Activated T-cell treated with anti-CD3 and anti-CD28 coated beads, Interleukin-2, amount 50 U/mL, for 4 hours (primary cell): ENCODE measurements at regions not wholly inside any gene's neighbourhood (a gene's known extent, or its start where the extent isn't known, plus 50 kb on each side); places are given as distances from the start of the nearest gene placed in this dataset.

Experiments used
- ATAC-seq, 2 donors: fragments of 200-7000 bp; cut with Tn5 transposase; one replicate each; pipeline ENCODE4 v1.10.0; 2021
- DNase-seq: peaks from one replicate; pipeline ENCODE4 v3.0.0-alpha.2; 2020
- H3K27me3 Mint-ChIP-seq: one replicate; pipeline ENCODE4 v1.8.0; 2021; ENCODE audit warnings: low read depth, mixed read lengths
- H3K36me3 Mint-ChIP-seq: one replicate; pipeline ENCODE4 v1.8.0; 2022; ENCODE audit warnings: mixed read lengths; ENCODE audit not compliant: insufficient read depth
- H3K4me1 Mint-ChIP-seq: one replicate; pipeline ENCODE4 v1.8.0; 2021; ENCODE audit warnings: low read depth, mixed read lengths
- H3K4me3 Mint-ChIP-seq: one replicate; pipeline ENCODE4 v1.8.0; 2021; ENCODE audit warnings: mild to moderate bottlenecking, moderate library complexity, mixed read lengths
- H3K9me3 Mint-ChIP-seq: one replicate; pipeline ENCODE4 v1.8.0; 2021; ENCODE audit warnings: mixed read lengths

- H3K4me3 Mint-ChIP-seq: no peak overlapping the region
- H3K4me1 Mint-ChIP-seq: no peaks in the 10 kb centered on the region
- peaks cover 3% of the 10 kb centered on the region for H3K36me3 Mint-ChIP-seq
- no peak for ATAC-seq
- peaks cover 19% of the 10 kb centered on the region for H3K9me3 Mint-ChIP-seq
- no peaks in the 10 kb centered on the region for H3K27me3 Mint-ChIP-seq
- DNase-seq: no peak
These were observed 258.1 kb downstream of the DLL1 start for GRCh38 chr6:170032706-170033309.

- Mint-ChIP-seq H3K27me3 (no peaks in the 10 kb centered on the region), H3K4me1 (no peaks in the 10 kb centered on the region), H3K9me3 (peaks cover 19% of the 10 kb centered on the region), H3K4me3 (no peak overlapping the region), H3K36me3 (peaks cover 3% of the 10 kb centered on the region)
- DNase-seq: no peak
- ATAC-seq: no peak
These were observed 258.7 kb downstream of the DLL1 start for GRCh38 chr6:170032197-170032596.

- DNase-seq: no peak
- peaks cover 18% of the 10 kb centered on the region for H3K9me3 Mint-ChIP-seq
- no peak for ATAC-seq
These were observed 259.2 kb downstream of the DLL1 start for GRCh38 chr6:170031684-170032121.

GRCh38 chr6:170030821-170031471 lies 259.9 kb downstream of the DLL1 start:
- ATAC-seq (no peak), DNase-seq (no peak)
- peaks cover 3% of the 10 kb centered on the region for H3K36me3 Mint-ChIP-seq
- H3K4me1 Mint-ChIP-seq: no peaks in the 10 kb centered on the region
- H3K9me3 Mint-ChIP-seq: peaks cover 13% of the 10 kb centered on the region
- H3K27me3 Mint-ChIP-seq: no peaks in the 10 kb centered on the region
- H3K4me3 Mint-ChIP-seq: no peak overlapping the region

More at GRCh38 chr6:170031684-170032121, 259.2 kb downstream of the DLL1 start:
- Mint-ChIP-seq H3K36me3 (peaks cover 3% of the 10 kb centered on the region), H3K4me3 (no peak overlapping the region), H3K27me3 (no peaks in the 10 kb centered on the region), H3K4me1 (no peaks in the 10 kb centered on the region)

- peaks cover 3% of the 10 kb centered on the region for H3K36me3 Mint-ChIP-seq
- no peak for DNase-seq
- H3K9me3 Mint-ChIP-seq: peaks cover 9% of the 10 kb centered on the region
- H3K27me3 Mint-ChIP-seq: no peaks in the 10 kb centered on the region
- ATAC-seq: no peak
- H3K4me1 Mint-ChIP-seq: no peaks in the 10 kb centered on the region
- no peak overlapping the region for H3K4me3 Mint-ChIP-seq
These were observed 260.5 kb downstream of the DLL1 start for GRCh38 chr6:170030284-170030815.

GRCh38 chr6:170029416-170030283 lies 261.2 kb downstream of the DLL1 start:
- H3K4me1 Mint-ChIP-seq: no peaks in the 10 kb centered on the region
- DNase-seq (no peak), ATAC-seq (no peak)
- H3K9me3 Mint-ChIP-seq: peaks cover 9% of the 10 kb centered on the region
- H3K27me3 Mint-ChIP-seq: peaks cover 3% of the 10 kb centered on the region
- H3K36me3 Mint-ChIP-seq: peaks cover 3% of the 10 kb centered on the region
- no peak overlapping the region for H3K4me3 Mint-ChIP-seq

GRCh38 chr6:170028629-170029345 lies 262.1 kb downstream of the DLL1 start:
- no peak for ATAC-seq
- Mint-ChIP-seq H3K36me3 (peaks cover 3% of the 10 kb centered on the region), H3K4me3 (no peak overlapping the region), H3K4me1 (no peaks in the 10 kb centered on the region), H3K9me3 (peaks cover 5% of the 10 kb centered on the region), H3K27me3 (peaks cover 4% of the 10 kb centered on the region)
- no peak for DNase-seq

- Mint-ChIP-seq H3K27me3 (peaks cover 4% of the 10 kb centered on the region), H3K4me1 (no peaks in the 10 kb centered on the region)
These were observed 263.2 kb downstream of the DLL1 start for GRCh38 chr6:170027647-170028043.

GRCh38 chr6:170026751-170027646 lies 263.9 kb downstream of the DLL1 start:
- Mint-ChIP-seq H3K36me3 (no peaks in the 10 kb centered on the region), H3K4me3 (no peak overlapping the region), H3K27me3 (peaks cover 10% of the 10 kb centered on the region), H3K9me3 (no peaks in the 10 kb centered on the region), H3K4me1 (no peaks in the 10 kb centered on the region)
- ATAC-seq (no peak), DNase-seq (no peak)

More at GRCh38 chr6:170027647-170028043, 263.2 kb downstream of the DLL1 start:
- H3K36me3 Mint-ChIP-seq: no peaks in the 10 kb centered on the region
- H3K4me3 Mint-ChIP-seq: no peak overlapping the region
- ATAC-seq: no peak
- H3K9me3 Mint-ChIP-seq: no peaks in the 10 kb centered on the region
- no peak for DNase-seq

- H3K36me3 Mint-ChIP-seq: no peaks in the 10 kb centered on the region
- H3K4me1 Mint-ChIP-seq: no peaks in the 10 kb centered on the region
- DNase-seq (no peak), ATAC-seq (no peak)
- peaks cover 15% of the 10 kb centered on the region for H3K27me3 Mint-ChIP-seq
- no peak overlapping the region for H3K4me3 Mint-ChIP-seq
- H3K9me3 Mint-ChIP-seq: no peaks in the 10 kb centered on the region
These were observed 264.7 kb downstream of the DLL1 start for GRCh38 chr6:170025935-170026750.

- Mint-ChIP-seq H3K9me3 (no peaks in the 10 kb centered on the region), H3K4me1 (no peaks in the 10 kb centered on the region), H3K36me3 (no peaks in the 10 kb centered on the region), H3K4me3 (no peak overlapping the region), H3K27me3 (peaks cover 15% of the 10 kb centered on the region)
- ATAC-seq (no peak), DNase-seq (no peak)
These were observed 265.5 kb downstream of the DLL1 start for GRCh38 chr6:170025341-170025911.

- ATAC-seq (no peak), DNase-seq (no peak)
- Mint-ChIP-seq H3K4me3 (no peak overlapping the region), H3K27me3 (peaks cover 15% of the 10 kb centered on the region), H3K9me3 (no peaks in the 10 kb centered on the region), H3K36me3 (no peaks in the 10 kb centered on the region), H3K4me1 (no peaks in the 10 kb centered on the region)
These were observed 265.9 kb downstream of the DLL1 start for GRCh38 chr6:170024940-170025339.
